ENCODE measurements at regions not wholly inside any gene's neighbourhood (a gene's known extent, or its start where the extent isn't known, plus 50 kb on each side); places are given as distances from the start of the nearest gene placed in this dataset.

GRCh38 chr18:34159691-34160185, 65.0 kb downstream of the NOL4 start:
- Histone ChIP-seq H2BK120ac (ENCODE audit: low read depth, low read length) (no peak overlapping the region), H2AK5ac (ENCODE audit: low read length, severe bottlenecking) (no peak overlapping the region), H3K4ac (ENCODE audit: low read depth in 1 of 2, low read length in 2 of 2) (no peak overlapping the region), H4K8ac (ENCODE audit: low read length) (no peak overlapping the region), H2BK12ac (ENCODE audit: low read length in 2 of 2) (no peak overlapping the region), H3K79me1 (replicated peaks; ENCODE audit: low read length, poor library complexity, severe bottlenecking) (no peaks in the 10 kb centered on the region), H3K14ac (ENCODE audit: low read length in 2 of 2) (no peak overlapping the region), H3K9me3 (ENCODE audit: control insufficient read depth, low read length) (no peaks in the 10 kb centered on the region), H3K4me2 (ENCODE audit: low read length, poor library complexity, severe bottlenecking) (peak overlapping the region; percentile 79), H3K9ac (ENCODE audit: low read length) (peak overlapping the region; percentile 58), H2BK5ac (ENCODE audit: low read depth, low read length, poor library complexity, severe bottlenecking) (no peak overlapping the region), H4K91ac (ENCODE audit: low read length) (no peak overlapping the region), H3K27ac (ENCODE audit: low read length, poor library complexity, severe bottlenecking) (no peak overlapping the region), H2BK15ac (ENCODE audit: low read depth, poor library complexity, severe bottlenecking) (no peak overlapping the region), H3K27me3 (ENCODE audit: control insufficient read depth in 1 of 2, insufficient read depth in 1 of 2, low read length in 2 of 2) (peaks cover 0 to 29% of the 10 kb centered on the region in 2 experiments), H3K4me1 (ENCODE audit: control insufficient read depth, insufficient read depth, low read depth, low read length) (peaks cover 5% of the 10 kb centered on the region), H3K36me3 (ENCODE audit: control insufficient read depth in 1 of 2, insufficient read depth in 2 of 2, low read depth in 1 of 2, low read length in 2 of 2) (no peaks in the 10 kb centered on the region), H3K4me3 (ENCODE audit: insufficient read depth in 1 of 2, low read depth in 1 of 2, low read length in 2 of 2) (peak overlapping the region in 1 of 2 experiments; percentile 73), H3K18ac (ENCODE audit: low read depth in 1 of 2, low read length in 2 of 2) (no peak overlapping the region), H2AFZ (ENCODE audit: low read depth, low read length) (no peak overlapping the region), H3K23ac (ENCODE audit: low read length in 2 of 2) (no peak overlapping the region)
- WGBS: 46% methylated on average over 12 of the region's 14 CpGs
- no peak for DNase-seq

- no peak overlapping the region for H4K91ac ChIP-seq (ENCODE audit: low read length)
- H4K8ac ChIP-seq (ENCODE audit: low read length): no peak overlapping the region
- H3K4me3 ChIP-seq (ENCODE audit: insufficient read depth in 1 of 2, low read depth in 1 of 2, low read length in 2 of 2): peak overlapping the region; percentile 43 to 73
- H3K27me3 ChIP-seq (ENCODE audit: control insufficient read depth in 1 of 2, insufficient read depth in 1 of 2, low read length in 2 of 2): peaks cover 0 to 29% of the 10 kb centered on the region in 2 experiments
- DNase-seq: peak; percentile 34
- H3K9ac ChIP-seq (ENCODE audit: low read length): peak overlapping the region; percentile 58
- peak overlapping the region; percentile 79 for H3K4me2 ChIP-seq (ENCODE audit: low read length, poor library complexity, severe bottlenecking)
- H3K4ac ChIP-seq (ENCODE audit: low read depth in 1 of 2, low read length in 2 of 2): no peak overlapping the region
- H2AK5ac ChIP-seq (ENCODE audit: low read length, severe bottlenecking): no peak overlapping the region
- no peak overlapping the region for H2BK12ac ChIP-seq (ENCODE audit: low read length in 2 of 2)
- peak overlapping the region in 1 of 2 experiments; percentile 10 for H3K14ac ChIP-seq (ENCODE audit: low read length in 2 of 2)
- no peak overlapping the region for H3K18ac ChIP-seq (ENCODE audit: low read depth in 1 of 2, low read length in 2 of 2)
- no peak overlapping the region for H2BK120ac ChIP-seq (ENCODE audit: low read depth, low read length)
- H3K9me3 ChIP-seq (ENCODE audit: control insufficient read depth, low read length): no peaks in the 10 kb centered on the region
- H3K36me3 ChIP-seq (ENCODE audit: control insufficient read depth in 1 of 2, insufficient read depth in 2 of 2, low read depth in 1 of 2, low read length in 2 of 2): no peaks in the 10 kb centered on the region
- no peaks in the 10 kb centered on the region for H3K79me1 ChIP-seq (replicated peaks; ENCODE audit: low read length, poor library complexity, severe bottlenecking)
- no peak overlapping the region for H3K27ac ChIP-seq (ENCODE audit: low read length, poor library complexity, severe bottlenecking)
- no peak overlapping the region for H2BK15ac ChIP-seq (ENCODE audit: low read depth, poor library complexity, severe bottlenecking)
- H2AFZ ChIP-seq (ENCODE audit: low read depth, low read length): peak overlapping the region; percentile 40
- 1% methylated on average over 54 of the region's 54 CpGs for WGBS
- H3K4me1 ChIP-seq (ENCODE audit: control insufficient read depth, insufficient read depth, low read depth, low read length): peaks cover 5% of the 10 kb centered on the region
- no peak overlapping the region for H3K23ac ChIP-seq (ENCODE audit: low read length in 2 of 2)
- H2BK5ac ChIP-seq (ENCODE audit: low read depth, low read length, poor library complexity, severe bottlenecking): no peak overlapping the region
Observed at GRCh38 chr18:34158881-34159690, 65.6 kb downstream of the NOL4 start.

- no peak overlapping the region for H3K14ac ChIP-seq (ENCODE audit: low read length in 2 of 2)
- H3K23ac ChIP-seq (ENCODE audit: low read length in 2 of 2): no peak overlapping the region
- H2BK5ac ChIP-seq (ENCODE audit: low read depth, low read length, poor library complexity, severe bottlenecking): no peak overlapping the region
- no peak overlapping the region for H3K4ac ChIP-seq (ENCODE audit: low read depth in 1 of 2, low read length in 2 of 2)
- H3K36me3 ChIP-seq (ENCODE audit: control insufficient read depth in 1 of 2, insufficient read depth in 2 of 2, low read depth in 1 of 2, low read length in 2 of 2): no peaks in the 10 kb centered on the region
- H2AK5ac ChIP-seq (ENCODE audit: low read length, severe bottlenecking): no peak overlapping the region
- H4K91ac ChIP-seq (ENCODE audit: low read length): no peak overlapping the region
- no peaks in the 10 kb centered on the region for H3K4me1 ChIP-seq (ENCODE audit: control insufficient read depth, insufficient read depth, low read depth, low read length)
- peak; percentile 17 for DNase-seq
- H3K4me3 ChIP-seq (ENCODE audit: insufficient read depth in 1 of 2, low read depth in 1 of 2, low read length in 2 of 2): peak overlapping the region in 1 of 2 experiments; percentile 58
- H4K8ac ChIP-seq (ENCODE audit: low read length): no peak overlapping the region
- H2BK12ac ChIP-seq (ENCODE audit: low read length in 2 of 2): no peak overlapping the region
- H3K9me3 ChIP-seq (ENCODE audit: control insufficient read depth, low read length): no peaks in the 10 kb centered on the region
- H3K4me2 ChIP-seq (ENCODE audit: low read length, poor library complexity, severe bottlenecking): peak overlapping the region; percentile 28
- H2BK15ac ChIP-seq (ENCODE audit: low read depth, poor library complexity, severe bottlenecking): no peak overlapping the region
- H3K9ac ChIP-seq (ENCODE audit: low read length): peak overlapping the region; percentile 56
- peaks cover 0 to 11% of the 10 kb centered on the region in 2 experiments for H3K27me3 ChIP-seq (ENCODE audit: control insufficient read depth in 1 of 2, insufficient read depth in 1 of 2, low read length in 2 of 2)
- no peak overlapping the region for H3K27ac ChIP-seq (ENCODE audit: low read length, poor library complexity, severe bottlenecking)
- no peak overlapping the region for H3K18ac ChIP-seq (ENCODE audit: low read depth in 1 of 2, low read length in 2 of 2)
- 43% methylated on average over 1 of the region's 1 CpG for WGBS
- no peak overlapping the region for H2AFZ ChIP-seq (ENCODE audit: low read depth, low read length)
- no peaks in the 10 kb centered on the region for H3K79me1 ChIP-seq (replicated peaks; ENCODE audit: low read length, poor library complexity, severe bottlenecking)
- no peak overlapping the region for H2BK120ac ChIP-seq (ENCODE audit: low read depth, low read length)
Observed at GRCh38 chr18:34153711-34154110, 71.0 kb downstream of the NOL4 start.

- no peak overlapping the region for H2AK5ac ChIP-seq (ENCODE audit: low read length, severe bottlenecking)
- no peaks in the 10 kb centered on the region for H3K9me3 ChIP-seq (ENCODE audit: control insufficient read depth, low read length)
- H3K14ac ChIP-seq (ENCODE audit: low read length in 2 of 2): no peak overlapping the region
- H2BK120ac ChIP-seq (ENCODE audit: low read depth, low read length): no peak overlapping the region
- no peaks in the 10 kb centered on the region for H3K79me1 ChIP-seq (replicated peaks; ENCODE audit: low read length, poor library complexity, severe bottlenecking)
- H3K36me3 ChIP-seq (ENCODE audit: control insufficient read depth in 1 of 2, insufficient read depth in 2 of 2, low read depth in 1 of 2, low read length in 2 of 2): no peaks in the 10 kb centered on the region
- WGBS: 100% methylated on average over 1 of the region's 1 CpG
- no peak overlapping the region for H3K9ac ChIP-seq (ENCODE audit: low read length)
- H2BK15ac ChIP-seq (ENCODE audit: low read depth, poor library complexity, severe bottlenecking): no peak overlapping the region
- no peak overlapping the region for H2BK12ac ChIP-seq (ENCODE audit: low read length in 2 of 2)
- H2BK5ac ChIP-seq (ENCODE audit: low read depth, low read length, poor library complexity, severe bottlenecking): no peak overlapping the region
- H4K8ac ChIP-seq (ENCODE audit: low read length): no peak overlapping the region
- no peak overlapping the region for H3K4me2 ChIP-seq (ENCODE audit: low read length, poor library complexity, severe bottlenecking)
- H3K18ac ChIP-seq (ENCODE audit: low read depth in 1 of 2, low read length in 2 of 2): no peak overlapping the region
- no peak overlapping the region for H3K23ac ChIP-seq (ENCODE audit: low read length in 2 of 2)
- no peak for DNase-seq
- H2AFZ ChIP-seq (ENCODE audit: low read depth, low read length): no peak overlapping the region
- no peaks in the 10 kb centered on the region for H3K4me1 ChIP-seq (ENCODE audit: control insufficient read depth, insufficient read depth, low read depth, low read length)
- no peak overlapping the region for H3K4ac ChIP-seq (ENCODE audit: low read depth in 1 of 2, low read length in 2 of 2)
- H3K27ac ChIP-seq (ENCODE audit: low read length, poor library complexity, severe bottlenecking): no peak overlapping the region
- H3K4me3 ChIP-seq (ENCODE audit: insufficient read depth in 1 of 2, low read depth in 1 of 2, low read length in 2 of 2): no peak overlapping the region
- H3K27me3 ChIP-seq (ENCODE audit: control insufficient read depth in 1 of 2, insufficient read depth in 1 of 2, low read length in 2 of 2): no peaks in the 10 kb centered on the region
- H4K91ac ChIP-seq (ENCODE audit: low read length): no peak overlapping the region
Observed at GRCh38 chr18:34131006-34131405, 93.7 kb downstream of the NOL4 start.

All from mesenchymal stem cell (in vitro differentiated cells and primary cell).